GM18519 (cell line): ENCODE measurements at regions not wholly inside any gene's neighbourhood (a gene's known extent, or its start where the extent isn't known, plus 50 kb on each side); places are given as distances from the start of the nearest gene placed in this dataset.
"Not testable (repeated sequence)": the region's sequence is repeated elsewhere in the genome, so short reads cannot be mapped to it uniquely, and the experiment has no call there.

ENCODE experiments used
- ATAC-seq: cut with Tn5 transposase; IDR thresholded peaks from one replicate; pipeline ENCODE4 v1.9.1; 2021; ENCODE audit warnings: mild to moderate bottlenecking, moderate library complexity; ENCODE audit not compliant: unreplicated experiment, low FRiP score

GRCh38 chr6:80832337-80832736, 725.9 kb downstream of the BCKDHB start:
- no peak for ATAC-seq

GRCh38 chr6:80793411-80793810, 686.9 kb downstream of the BCKDHB start:
- no peak for ATAC-seq

- ATAC-seq, result no peak
Observed at GRCh38 chr6:80792151-80792550, 685.7 kb downstream of the BCKDHB start.

- no peak for ATAC-seq
Observed at GRCh38 chr6:80789912-80790570, 683.6 kb downstream of the BCKDHB start.

GRCh38 chr6:80783271-80783670, 676.8 kb downstream of the BCKDHB start:
- not testable (repeated sequence) for ATAC-seq

- ATAC-seq, result no peak
Observed at GRCh38 chr6:80771941-80772340, 665.5 kb downstream of the BCKDHB start.

- no peak for ATAC-seq
Observed at GRCh38 chr6:80769106-80769505, 662.6 kb downstream of the BCKDHB start.

GRCh38 chr6:80767808-80768207, 661.3 kb downstream of the BCKDHB start:
- no peak for ATAC-seq

GRCh38 chr6:80744213-80744612, 637.7 kb downstream of the BCKDHB start:
- ATAC-seq, result no peak

- no peak for ATAC-seq
Observed at GRCh38 chr6:80742481-80742880, 636.0 kb downstream of the BCKDHB start.

GRCh38 chr6:80733641-80734040, 627.2 kb downstream of the BCKDHB start:
- ATAC-seq, result no peak

GRCh38 chr6:80728830-80729229, 622.4 kb downstream of the BCKDHB start:
- no peak for ATAC-seq

GRCh38 chr6:80728101-80728750, 621.8 kb downstream of the BCKDHB start:
- no peak for ATAC-seq

GRCh38 chr6:80725156-80725930, 618.9 kb downstream of the BCKDHB start:
- no peak for ATAC-seq

- ATAC-seq, result no peak
Observed at GRCh38 chr6:80720824-80721223, 614.4 kb downstream of the BCKDHB start.

GRCh38 chr6:80714513-80714912, 608.0 kb downstream of the BCKDHB start:
- ATAC-seq, result no peak

GRCh38 chr6:80698459-80698858, 592.0 kb downstream of the BCKDHB start:
- ATAC-seq, result no peak

GRCh38 chr6:80696268-80696667, 589.8 kb downstream of the BCKDHB start:
- no peak for ATAC-seq

- no peak for ATAC-seq
Observed at GRCh38 chr6:80690551-80691131, 584.2 kb downstream of the BCKDHB start.

GRCh38 chr6:80689716-80690395, 583.4 kb downstream of the BCKDHB start:
- no peak for ATAC-seq

GRCh38 chr6:80679992-80680391, 573.5 kb downstream of the BCKDHB start:
- ATAC-seq, result no peak
